Loucy (cell line): ENCODE measurements at regions not wholly inside any gene's neighbourhood (a gene's known extent, or its start where the extent isn't known, plus 50 kb on each side); places are given as distances from the start of the nearest gene placed in this dataset.

Experiments
- H2AFZ ChIP-seq: fragments of 200-600 bp; sonication (generic); 2 replicates; pipeline ENCODE4 v1.6.0; 2016; ENCODE audit warnings: antibody characterized with exemption, mild to moderate bottlenecking, low read length, moderate library complexity
- H3F3A ChIP-seq: fragments of 200-600 bp; 2 replicates; pipeline ENCODE4 v1.6.0; 2016; ENCODE audit warnings: antibody characterized with exemption, low read depth, mild to moderate bottlenecking
- H3K27me3 ChIP-seq: fragments of 200-600 bp; sonication (generic); 2 replicates; pipeline ENCODE4 v1.6.1; 2014; ENCODE audit warnings: low read length, mild to moderate bottlenecking; ENCODE audit not compliant: insufficient read depth, poor library complexity, severe bottlenecking
- H3K36me3 ChIP-seq: fragments of 200-600 bp; sonication (generic); 2 replicates; pipeline ENCODE4 v1.6.1; 2016; ENCODE audit warnings: low read length; ENCODE audit not compliant: insufficient read depth
- H3K4me1 ChIP-seq: fragments of 200-600 bp; sonication (generic); 2 replicates; pipeline ENCODE4 v1.5.1; 2014; ENCODE audit warnings: low read length, mild to moderate bottlenecking; ENCODE audit not compliant: insufficient read depth, poor library complexity, severe bottlenecking
- H3K4me2 ChIP-seq: fragments of 200-600 bp; sonication (generic); 2 replicates; pipeline ENCODE4 v1.6.0; 2014; ENCODE audit warnings: antibody characterized with exemption, low read length, low read depth, mild to moderate bottlenecking; ENCODE audit not compliant: poor library complexity, severe bottlenecking
- H3K4me3 ChIP-seq: fragments of 200-600 bp; sonication (generic); 2 replicates; pipeline ENCODE4 v1.5.1; 2014; ENCODE audit warnings: low read length, mild to moderate bottlenecking, mixed read lengths; ENCODE audit not compliant: poor library complexity, severe bottlenecking
- H3K79me2 ChIP-seq: fragments of 200-600 bp; sonication (generic); 2 replicates; pipeline ENCODE4 v1.6.1; 2014; ENCODE audit warnings: low read length; ENCODE audit not compliant: insufficient read depth
- H3K9ac ChIP-seq: fragments of 200-600 bp; sonication (generic); 2 replicates; pipeline ENCODE4 v1.6.0; 2014; ENCODE audit warnings: mild to moderate bottlenecking, low read depth, low read length, moderate library complexity; ENCODE audit not compliant: poor library complexity, severe bottlenecking
- H3K9me2 ChIP-seq: fragments of 200-600 bp; sonication (generic); replicated peaks from 2 replicates; pipeline ENCODE4 v1.6.1; 2016; ENCODE audit warnings: low read depth, low read length, mixed read lengths
- H3K9me3 ChIP-seq: fragments of 200-600 bp; sonication (generic); 2 replicates; pipeline ENCODE4 v1.6.1; 2014; ENCODE audit warnings: mild to moderate bottlenecking, antibody characterized with exemption, low read length, low read depth; ENCODE audit not compliant: insufficient read depth
- H4K20me1 ChIP-seq: fragments of 200-600 bp; sonication (generic); 2 replicates; pipeline ENCODE4 v1.6.0; 2014; ENCODE audit warnings: antibody characterized with exemption, low read length, mild to moderate bottlenecking; ENCODE audit not compliant: insufficient read depth, poor library complexity, severe bottlenecking
- CTCF ChIP-seq: fragments of 200-600 bp; sonication (generic); conservative IDR thresholded peaks from 2 replicates; pipeline ENCODE4 v1.5.1; 2014; ENCODE audit warnings: mild to moderate bottlenecking, antibody characterized with exemption, low read length
- EZH2phosphoT487 ChIP-seq: fragments of 200-600 bp; IDR thresholded peaks from 2 replicates; pipeline ENCODE4 v1.6.1; 2018; ENCODE audit warnings: antibody characterized with exemption, mild to moderate bottlenecking, moderate library complexity, borderline replicate concordance

GRCh38 chr1:5645929-5646328 lies 346.3 kb downstream of the NPHP4 start:
- TF ChIP-seq EZH2phosphoT487, result no peak
- TF ChIP-seq CTCF, result no peak
- H3K4me1 ChIP-seq, result peaks cover 2% of the 10 kb centered on the region
- no peaks in the 10 kb centered on the region for H3K36me3 ChIP-seq
- H3K4me2 ChIP-seq, result no peak overlapping the region
- H3K27me3 ChIP-seq, result no peaks in the 10 kb centered on the region
- no peaks in the 10 kb centered on the region for H3K79me2 ChIP-seq
- no peak overlapping the region for H3K9ac ChIP-seq
- no peak overlapping the region for H3K4me3 ChIP-seq
- H4K20me1 ChIP-seq, result no peaks in the 10 kb centered on the region
- H2AFZ ChIP-seq, result no peak overlapping the region
- H3K9me3 ChIP-seq, result no peaks in the 10 kb centered on the region; the same call in 1 of the 2 replicates
- H3F3A ChIP-seq, result no peaks in the 10 kb centered on the region
- no peaks in the 10 kb centered on the region for H3K9me2 ChIP-seq

GRCh38 chr1:5645135-5645399 lies 347.2 kb downstream of the NPHP4 start:
- no peak overlapping the region for H3K4me2 ChIP-seq
- H3K9me2 ChIP-seq, result no peaks in the 10 kb centered on the region
- H3K36me3 ChIP-seq, result no peaks in the 10 kb centered on the region
- H3K4me1 ChIP-seq, result peaks cover 3% of the 10 kb centered on the region
- H3K79me2 ChIP-seq, result no peaks in the 10 kb centered on the region
- no peaks in the 10 kb centered on the region; the same call in 1 of the 2 replicates for H3K9me3 ChIP-seq
- no peaks in the 10 kb centered on the region for H3F3A ChIP-seq
- H2AFZ ChIP-seq, result no peak overlapping the region
- no peak for TF ChIP-seq EZH2phosphoT487
- no peak for TF ChIP-seq CTCF
- no peaks in the 10 kb centered on the region for H4K20me1 ChIP-seq
- H3K9ac ChIP-seq, result no peak overlapping the region
- no peak overlapping the region for H3K4me3 ChIP-seq
- no peaks in the 10 kb centered on the region for H3K27me3 ChIP-seq

- no peaks in the 10 kb centered on the region for H3K79me2 ChIP-seq
- H3K4me3 ChIP-seq, result no peak overlapping the region
- H3K9ac ChIP-seq, result no peak overlapping the region
- H3K36me3 ChIP-seq, result no peaks in the 10 kb centered on the region
- peaks cover 3% of the 10 kb centered on the region for H3K4me1 ChIP-seq
- H3K4me2 ChIP-seq, result no peak overlapping the region
- H3K9me2 ChIP-seq, result no peaks in the 10 kb centered on the region
- H2AFZ ChIP-seq, result no peak overlapping the region
- no peaks in the 10 kb centered on the region for H3K27me3 ChIP-seq
- no peaks in the 10 kb centered on the region for H3F3A ChIP-seq
- TF ChIP-seq EZH2phosphoT487, result no peak
- TF ChIP-seq CTCF, result no peak
- no peaks in the 10 kb centered on the region; the same call in 1 of the 2 replicates for H3K9me3 ChIP-seq
- H4K20me1 ChIP-seq, result no peaks in the 10 kb centered on the region
Observed at GRCh38 chr1:5644281-5645134, 347.7 kb downstream of the NPHP4 start.
